Esophagus mucosa (tissue), 1 donor: ENCODE measurements at regions not wholly inside any gene's neighbourhood (a gene's known extent, or its start where the extent isn't known, plus 50 kb on each side); places are given as distances from the start of the nearest gene placed in this dataset.
A peak's percentile ranks its signal among the peaks of the same experiment; 100 is the strongest.

Experiments
- ATAC-seq: fragments of 200-7000 bp; cut with Tn5 transposase; one replicate; pipeline ENCODE4 v1.9.1; 2020
- donor health status: DM: yes; HTN: yes; CAD: no.

GRCh38 chrX:133159205-133159604 lies 58.9 kb downstream of the TFDP3 start:
- no peak for ATAC-seq

- peak; percentile 63 for ATAC-seq
Measured at GRCh38 chrX:133151336-133151735, 54.4 kb upstream of the USP26 start.

GRCh38 chrX:133150730-133151129 lies 53.8 kb upstream of the USP26 start:
- ATAC-seq = no peak
